ENCODE measurements at regions not wholly inside any gene's neighbourhood (a gene's known extent, or its start where the extent isn't known, plus 50 kb on each side); places are given as distances from the start of the nearest gene placed in this dataset.

GRCh38 chr2:58917596-58917995 lies 676.5 kb upstream of the FANCL start (continued):
- no peak for TF ChIP-seq KDM5A (IDR thresholded peaks at IDR 0.05; ENCODE audit: low read length)
- TF ChIP-seq SIX5 (IDR thresholded peaks at IDR 0.05; ENCODE audit: low read depth, low read length), result no peak
